Naive B cell (primary cell): ENCODE measurements at regions not wholly inside any gene's neighbourhood (a gene's known extent, or its start where the extent isn't known, plus 50 kb on each side); places are given as distances from the start of the nearest gene placed in this dataset.

ENCODE experiments used
- ATAC-seq, 2 donors: fragments of 150-1000 bp; cut with Tn5 transposase; 2 replicates each; pipeline ENCODE4 v1.10.0; 2021; ENCODE audit warnings: low read depth in 2 of 2, mild to moderate bottlenecking in 2 of 2, moderate library complexity in 2 of 2
- DNase-seq: peaks from one replicate; pipeline ENCODE4 v3.0.0; 2022
- H3K27ac Mint-ChIP-seq, 6 donors: one replicate each; pipeline ENCODE4 v1.8.0; 2020 to 2022; ENCODE audit warnings: mild to moderate bottlenecking in 6 of 6, mixed read lengths in 6 of 6, moderate library complexity in 5 of 6, inconsistent platforms in 2 of 6
- H3K27me3 Mint-ChIP-seq, 3 donors: one replicate each; pipeline ENCODE4 v1.8.0; 2021 to 2022; ENCODE audit warnings: mixed read lengths in 3 of 3, mild to moderate bottlenecking in 1 of 3
- H3K36me3 Mint-ChIP-seq, 2 donors: one replicate each; pipeline ENCODE4 v1.8.0; 2020 to 2022; ENCODE audit warnings: mixed read lengths in 2 of 2, inconsistent platforms in 1 of 2, mild to moderate bottlenecking in 1 of 2
- H3K4me1 Mint-ChIP-seq, 3 donors: one replicate each; pipeline ENCODE4 v1.8.0; 2020 to 2022; ENCODE audit warnings: mixed read lengths in 3 of 3, inconsistent platforms in 1 of 3, mild to moderate bottlenecking in 1 of 3, moderate library complexity in 1 of 3
- H3K4me3 Mint-ChIP-seq, 8 donors: one replicate each; pipeline ENCODE4 v1.8.0; 2020 to 2022; ENCODE audit warnings: mild to moderate bottlenecking in 8 of 8, mixed read lengths in 8 of 8, moderate library complexity in 8 of 8, inconsistent platforms in 2 of 8
- H3K9me3 Mint-ChIP-seq, 7 donors: one replicate each; pipeline ENCODE4 v1.8.0; 2020 to 2022; ENCODE audit warnings: mixed read lengths in 7 of 7, mild to moderate bottlenecking in 5 of 7, inconsistent platforms in 2 of 7, moderate library complexity in 1 of 7

DNA sequence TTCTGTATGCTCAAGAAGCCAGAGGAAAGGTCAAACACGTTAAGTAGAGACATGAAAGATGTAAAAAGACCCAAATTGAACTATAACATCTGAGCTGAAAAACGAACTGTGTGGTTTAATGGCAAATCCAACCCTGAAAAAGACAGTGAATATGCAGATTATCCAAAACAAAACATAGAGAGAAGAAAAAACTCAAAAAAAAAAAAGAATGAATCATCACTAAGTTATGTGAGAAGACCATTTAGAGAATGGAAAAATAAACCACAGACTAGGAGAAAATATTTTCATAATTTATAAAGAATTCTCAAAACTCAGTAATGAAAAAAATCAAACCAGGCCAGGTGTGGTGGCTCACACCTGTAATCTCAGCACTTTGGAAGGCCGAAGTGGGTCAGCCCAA is 253.3 kb downstream of the PLPP3 start:
- Mint-ChIP-seq H3K27me3 (no peaks in the 10 kb centered on the region), H3K4me3 (no peak overlapping the region), H3K9me3 (no peaks in the 10 kb centered on the region), H3K27ac (no peak overlapping the region), H3K36me3 (no peaks in the 10 kb centered on the region), H3K4me1 (no peaks in the 10 kb centered on the region)
- ATAC-seq, result no peak
- DNase-seq, result no peak

DNA sequence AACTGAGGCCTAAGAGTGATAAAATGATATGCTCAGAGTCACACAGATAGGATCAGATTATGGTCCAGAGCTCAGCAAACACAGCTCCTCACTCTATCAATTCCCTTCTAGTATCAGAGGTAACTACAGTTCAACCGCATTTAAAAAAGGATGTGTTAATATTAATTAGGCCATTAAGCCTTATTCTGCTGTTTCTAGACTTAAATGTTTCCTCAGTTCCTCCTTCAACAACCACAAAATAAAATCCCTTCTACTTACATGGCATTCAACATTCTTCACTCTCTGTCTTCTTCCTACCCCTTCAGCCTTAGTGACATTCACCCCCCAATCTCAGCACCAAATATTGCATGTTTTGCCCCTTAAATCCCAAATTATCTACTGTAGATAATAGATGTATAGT is 254.9 kb downstream of the PLPP3 start:
- H3K4me3 Mint-ChIP-seq, result no peak overlapping the region
- H3K36me3 Mint-ChIP-seq, result no peaks in the 10 kb centered on the region
- peaks cover 0 to 4% (median 0%) of the 10 kb centered on the region in 3 donors for H3K27me3 Mint-ChIP-seq
- peak overlapping the region in 1 of 6 donors; percentile 1 for H3K27ac Mint-ChIP-seq
- DNase-seq (no peak), ATAC-seq (no peak)
- H3K4me1 Mint-ChIP-seq, result no peaks in the 10 kb centered on the region
- H3K9me3 Mint-ChIP-seq, result no peaks in the 10 kb centered on the region

DNA sequence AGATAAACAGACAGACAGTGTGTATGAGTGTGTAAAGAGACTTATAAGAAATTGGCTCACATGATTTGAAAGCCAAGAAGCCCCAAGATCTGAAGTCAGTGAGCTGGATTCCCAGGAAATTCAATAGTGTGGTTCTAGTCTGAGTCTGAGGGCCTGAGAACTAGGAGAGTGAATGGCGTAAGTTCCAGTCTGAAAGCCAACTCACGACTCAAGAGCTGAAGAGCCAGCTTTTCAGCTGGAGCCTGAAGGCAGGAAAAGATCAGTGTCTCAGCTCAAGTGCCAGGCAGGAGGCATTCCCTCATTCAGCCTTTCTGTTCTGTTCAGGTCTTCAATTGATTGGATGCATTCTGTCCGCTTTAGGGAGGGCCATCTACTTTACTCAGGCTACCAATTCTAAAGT is 257.2 kb downstream of the PLPP3 start:
- H3K4me1 Mint-ChIP-seq, result no peaks in the 10 kb centered on the region

DNA sequence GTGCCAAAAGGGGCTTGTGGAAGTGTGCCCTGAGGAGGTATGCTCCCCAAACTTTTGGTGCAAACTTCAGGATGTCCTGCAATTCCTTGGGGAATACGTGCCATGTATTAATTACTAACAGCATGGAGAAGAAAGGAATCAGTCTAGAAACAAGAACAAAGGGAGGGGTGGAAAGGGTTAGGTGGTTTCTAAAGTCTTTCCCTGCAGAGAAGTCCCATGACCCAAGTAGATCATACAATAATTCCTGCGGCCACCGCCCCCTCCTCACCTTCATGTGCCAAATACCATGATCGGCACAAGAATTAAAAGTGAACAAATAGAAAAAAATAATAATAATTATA is 258.2 kb downstream of the PLPP3 start:
- H3K9me3 Mint-ChIP-seq, result no peaks in the 10 kb centered on the region
- H3K36me3 Mint-ChIP-seq, result no peaks in the 10 kb centered on the region
- no peak overlapping the region for H3K4me3 Mint-ChIP-seq
- H3K27me3 Mint-ChIP-seq, result peaks cover 0 to 9% (median 0%) of the 10 kb centered on the region in 3 donors
- no peaks in the 10 kb centered on the region for H3K4me1 Mint-ChIP-seq
- ATAC-seq (no peak), DNase-seq (no peak)
- H3K27ac Mint-ChIP-seq, result no peak overlapping the region

More for the DNA sequence above, 257.2 kb downstream of the PLPP3 start:
- no peak for DNase-seq
- ATAC-seq, result no peak
- H3K36me3 Mint-ChIP-seq, result no peaks in the 10 kb centered on the region
- no peak overlapping the region for H3K4me3 Mint-ChIP-seq
- H3K9me3 Mint-ChIP-seq, result no peaks in the 10 kb centered on the region
- H3K27ac Mint-ChIP-seq, result no peak overlapping the region
- peaks cover 0 to 9% (median 0%) of the 10 kb centered on the region in 3 donors for H3K27me3 Mint-ChIP-seq

DNA sequence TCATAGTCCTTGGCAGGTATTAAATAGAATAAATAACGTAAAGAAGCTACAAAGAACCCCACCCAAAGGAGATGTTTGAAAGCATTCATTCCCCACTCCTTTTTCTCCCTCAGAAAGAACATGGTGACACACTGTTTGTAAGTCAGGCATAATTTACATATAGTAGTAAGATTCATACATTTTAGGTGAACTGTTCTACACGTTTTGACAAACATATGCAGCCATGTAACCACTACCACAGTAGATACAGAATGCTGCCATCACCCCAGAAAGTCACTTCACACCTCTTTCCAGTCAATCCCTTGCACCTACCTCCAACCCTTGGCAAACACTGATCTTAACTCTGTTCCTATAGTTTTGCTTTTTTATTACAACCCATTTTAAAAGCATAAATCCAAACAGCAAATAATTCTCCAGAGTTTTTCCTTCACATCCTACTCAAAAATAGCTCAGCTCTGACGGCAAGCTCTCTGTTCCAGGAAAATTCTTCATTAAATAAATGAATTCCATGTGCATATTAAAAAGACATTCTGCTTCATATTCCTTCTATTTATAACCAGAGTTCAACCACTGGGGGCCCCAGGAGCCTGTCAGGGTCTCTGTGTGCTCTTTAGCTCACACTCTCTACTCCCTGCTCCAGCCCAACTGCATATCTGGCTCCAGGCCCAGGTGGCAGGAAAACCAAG is 258.8 kb downstream of the PLPP3 start:
- ATAC-seq (no peak), DNase-seq (no peak)
- no peak overlapping the region for H3K4me3 Mint-ChIP-seq
- no peaks in the 10 kb centered on the region for H3K4me1 Mint-ChIP-seq
- no peaks in the 10 kb centered on the region for H3K36me3 Mint-ChIP-seq
- H3K27me3 Mint-ChIP-seq, result peaks cover 0 to 9% (median 4%) of the 10 kb centered on the region in 3 donors
- H3K9me3 Mint-ChIP-seq, result no peaks in the 10 kb centered on the region
- H3K27ac Mint-ChIP-seq, result no peak overlapping the region

DNA sequence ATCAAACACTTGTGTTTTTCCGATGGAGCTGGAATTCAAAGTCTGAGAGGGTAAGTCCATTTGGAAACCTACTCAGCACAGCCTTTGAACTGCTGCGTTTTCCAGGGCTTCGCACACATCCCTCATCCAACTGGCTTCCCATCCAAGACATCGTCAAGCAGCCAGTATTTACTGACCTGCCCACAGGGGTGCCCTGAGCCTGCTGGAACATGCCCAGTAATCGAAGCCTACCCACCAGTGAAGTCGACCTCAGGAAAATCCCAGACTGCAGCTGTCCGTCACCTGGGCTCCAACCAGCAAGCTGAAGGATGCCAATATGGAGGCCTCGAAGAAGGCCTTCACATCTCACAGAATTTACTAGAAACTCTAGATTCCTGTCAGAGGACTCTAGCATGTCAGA is 261.6 kb downstream of the PLPP3 start:
- H3K36me3 Mint-ChIP-seq, result no peaks in the 10 kb centered on the region
- no peak overlapping the region for H3K27ac Mint-ChIP-seq
- peaks cover 3 to 12% (median 9%) of the 10 kb centered on the region in 3 donors for H3K27me3 Mint-ChIP-seq
- H3K9me3 Mint-ChIP-seq, result peaks cover 0 to 23% (median 2%) of the 10 kb centered on the region in 7 donors
- H3K4me1 Mint-ChIP-seq, result no peaks in the 10 kb centered on the region
- H3K4me3 Mint-ChIP-seq, result no peak overlapping the region
- ATAC-seq (no peak), DNase-seq (no peak)

DNA sequence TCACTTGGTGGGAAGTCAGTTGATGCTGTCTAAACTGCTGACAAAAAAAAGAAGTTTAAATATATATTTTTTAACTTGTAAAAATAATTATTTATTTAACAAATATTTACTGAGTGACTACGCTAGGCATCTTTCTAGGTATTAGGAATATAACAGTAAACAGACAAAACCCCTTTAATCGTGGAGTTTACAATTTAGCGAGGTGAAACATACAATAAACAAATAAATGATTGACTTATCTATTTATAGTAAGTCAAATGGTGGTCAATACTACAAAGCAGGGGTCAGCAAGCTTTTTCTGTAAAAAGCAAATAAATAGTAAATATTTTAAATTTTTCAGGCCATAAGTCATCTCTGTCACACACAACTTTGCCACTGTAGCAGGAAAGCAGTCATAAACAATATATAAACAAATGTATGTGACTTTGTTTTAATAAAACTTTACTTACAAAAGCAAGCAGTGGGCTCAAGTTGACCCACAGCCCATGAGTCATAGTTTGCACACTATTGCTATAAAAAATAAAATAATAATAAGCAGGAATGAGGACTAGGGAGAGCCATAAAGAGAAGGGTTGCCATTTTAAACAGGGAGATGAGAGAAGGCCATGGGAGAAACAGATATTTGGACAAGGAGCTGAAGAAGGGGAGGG is 263.9 kb downstream of the PLPP3 start:
- Mint-ChIP-seq H3K4me1 (no peaks in the 10 kb centered on the region), H3K36me3 (peaks cover 0 to 11% of the 10 kb centered on the region in 2 donors), H3K4me3 (no peak overlapping the region), H3K27ac (no peak overlapping the region), H3K9me3 (peaks cover 0 to 24% (median 2%) of the 10 kb centered on the region in 7 donors), H3K27me3 (peaks cover 15 to 27% (median 21%) of the 10 kb centered on the region in 3 donors)
- no peak for ATAC-seq
- DNase-seq, result no peak

DNA sequence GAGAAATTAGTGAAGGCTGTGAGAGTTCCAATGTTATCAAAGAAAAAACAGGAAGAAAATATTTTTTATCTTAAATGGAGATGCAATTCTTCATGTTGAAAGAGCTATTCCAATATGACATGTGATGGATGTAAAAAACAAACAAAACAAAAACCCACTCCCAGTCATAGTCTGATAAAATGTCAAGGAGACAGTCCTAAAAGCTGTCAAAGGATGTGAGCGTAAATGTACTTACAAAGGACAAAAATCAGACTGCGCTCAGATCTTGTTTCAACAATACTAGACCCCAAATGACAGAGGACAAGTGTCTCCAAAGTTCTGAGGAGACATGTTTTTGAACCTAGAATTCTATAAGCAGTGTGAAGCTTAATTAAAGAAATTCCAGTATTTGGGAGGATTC is 265.8 kb downstream of the PLPP3 start:
- no peak overlapping the region for H3K4me3 Mint-ChIP-seq
- peaks cover 0 to 24% (median 2%) of the 10 kb centered on the region in 7 donors for H3K9me3 Mint-ChIP-seq
- H3K4me1 Mint-ChIP-seq, result no peaks in the 10 kb centered on the region
- no peak for ATAC-seq
- H3K27me3 Mint-ChIP-seq, result peaks cover 11 to 27% (median 27%) of the 10 kb centered on the region in 3 donors
- H3K36me3 Mint-ChIP-seq, result peaks cover 0 to 11% of the 10 kb centered on the region in 2 donors
- no peak for DNase-seq
- no peak overlapping the region for H3K27ac Mint-ChIP-seq

DNA sequence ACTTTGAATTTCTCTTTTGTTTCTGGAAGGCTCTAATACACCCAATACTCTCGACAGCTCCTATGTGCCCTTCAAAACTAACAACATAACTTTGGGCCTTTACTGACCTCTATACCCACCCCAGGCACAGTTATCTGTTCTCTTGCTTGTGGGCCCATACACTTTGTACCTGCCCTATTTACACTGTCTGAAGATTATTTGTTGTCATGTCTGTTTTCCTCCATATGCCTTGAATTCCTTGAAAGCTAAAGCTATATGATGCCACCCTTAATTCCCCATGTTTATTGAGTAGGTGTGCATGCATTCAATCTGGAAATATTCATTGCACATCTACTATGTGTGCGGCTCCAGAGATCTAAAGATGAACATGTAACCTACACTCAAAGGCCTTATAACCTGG is 267.6 kb downstream of the PLPP3 start:
- H3K4me3 Mint-ChIP-seq, result no peak overlapping the region
- no peaks in the 10 kb centered on the region for H3K4me1 Mint-ChIP-seq
- DNase-seq (no peak), ATAC-seq (no peak)
- H3K9me3 Mint-ChIP-seq, result peaks cover 0 to 24% (median 4%) of the 10 kb centered on the region in 7 donors
- no peak overlapping the region for H3K27ac Mint-ChIP-seq
- peaks cover 0 to 11% of the 10 kb centered on the region in 2 donors for H3K36me3 Mint-ChIP-seq
- peaks cover 5 to 27% (median 27%) of the 10 kb centered on the region in 3 donors for H3K27me3 Mint-ChIP-seq

DNA sequence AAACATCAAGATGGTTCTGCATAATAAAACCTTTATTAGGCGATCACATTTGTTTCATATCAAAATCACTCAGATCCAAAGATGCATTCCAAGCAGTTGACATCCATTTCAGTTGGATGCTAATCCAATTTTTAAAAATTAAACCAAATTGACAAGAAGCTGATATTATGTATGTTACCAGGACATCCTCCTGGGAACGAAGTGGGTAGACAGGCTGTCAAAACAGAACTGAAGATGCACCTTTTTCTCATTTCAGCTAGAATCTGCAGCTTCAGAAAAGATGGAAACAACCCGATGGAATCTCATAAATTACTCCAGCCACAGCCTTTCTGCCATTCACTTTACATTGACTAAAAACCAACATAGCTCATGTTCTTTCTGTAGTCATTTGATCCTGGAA is 268.4 kb downstream of the PLPP3 start:
- H3K27ac Mint-ChIP-seq, result no peak overlapping the region
- peaks cover 0 to 24% (median 4%) of the 10 kb centered on the region in 7 donors for H3K9me3 Mint-ChIP-seq
- peaks cover 5 to 27% (median 27%) of the 10 kb centered on the region in 3 donors for H3K27me3 Mint-ChIP-seq
- DNase-seq (no peak), ATAC-seq (no peak)
- H3K4me1 Mint-ChIP-seq, result no peaks in the 10 kb centered on the region
- no peak overlapping the region for H3K4me3 Mint-ChIP-seq
- H3K36me3 Mint-ChIP-seq, result peaks cover 0 to 11% of the 10 kb centered on the region in 2 donors

DNA sequence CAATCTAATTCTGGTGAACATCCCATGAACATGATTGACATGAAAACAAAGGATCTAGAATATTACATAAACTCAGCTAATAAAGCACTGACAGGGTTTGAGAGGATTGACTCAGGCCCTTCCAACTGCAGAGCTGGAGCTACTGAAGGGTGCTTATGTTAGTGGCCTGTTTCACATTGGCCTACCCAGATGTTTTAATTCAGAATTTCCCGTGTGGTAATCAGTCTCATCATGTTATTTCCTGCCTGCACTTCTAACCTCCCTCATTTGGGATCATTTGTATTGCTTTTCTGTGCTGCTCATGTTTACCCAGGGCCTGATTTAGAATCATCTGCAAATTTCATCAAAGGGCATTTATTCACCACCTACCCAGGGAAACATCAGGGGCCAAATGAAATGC is 270.3 kb downstream of the PLPP3 start:
- no peaks in the 10 kb centered on the region for H3K4me1 Mint-ChIP-seq
- ATAC-seq (no peak), DNase-seq (no peak)
- peaks cover 5 to 27% (median 22%) of the 10 kb centered on the region in 3 donors for H3K27me3 Mint-ChIP-seq
- peaks cover 0 to 14% (median 4%) of the 10 kb centered on the region in 7 donors for H3K9me3 Mint-ChIP-seq
- peaks cover 0 to 11% of the 10 kb centered on the region in 2 donors for H3K36me3 Mint-ChIP-seq
- H3K4me3 Mint-ChIP-seq, result no peak overlapping the region
- no peak overlapping the region for H3K27ac Mint-ChIP-seq

DNA sequence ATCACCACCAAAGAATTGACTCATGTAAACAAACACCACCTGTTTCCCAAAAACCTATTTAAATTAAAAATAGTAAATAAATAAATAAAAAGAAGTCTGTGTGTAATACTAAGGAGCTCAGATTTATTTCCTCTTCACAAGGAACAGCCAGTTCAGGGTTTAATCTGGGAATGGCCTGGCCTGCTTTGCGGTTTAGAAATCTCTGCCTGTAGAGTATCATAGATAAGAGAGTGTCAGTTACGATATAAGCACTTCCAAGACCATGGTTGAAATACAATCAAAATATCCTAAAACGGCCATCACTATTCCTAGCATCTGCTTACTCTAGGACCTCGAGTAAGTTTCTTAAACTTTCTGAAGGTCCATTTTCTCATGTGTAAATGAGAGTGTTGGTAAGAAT is 274.4 kb downstream of the PLPP3 start:
- no peak overlapping the region for H3K27ac Mint-ChIP-seq
- no peak overlapping the region for H3K4me3 Mint-ChIP-seq
- H3K36me3 Mint-ChIP-seq, result no peaks in the 10 kb centered on the region
- no peak for ATAC-seq
- H3K27me3 Mint-ChIP-seq, result peaks cover 0 to 1% (median 0%) of the 10 kb centered on the region in 3 donors
- H3K9me3 Mint-ChIP-seq, result peaks cover 0 to 4% (median 0%) of the 10 kb centered on the region in 7 donors
- DNase-seq, result no peak
- no peaks in the 10 kb centered on the region for H3K4me1 Mint-ChIP-seq

DNA sequence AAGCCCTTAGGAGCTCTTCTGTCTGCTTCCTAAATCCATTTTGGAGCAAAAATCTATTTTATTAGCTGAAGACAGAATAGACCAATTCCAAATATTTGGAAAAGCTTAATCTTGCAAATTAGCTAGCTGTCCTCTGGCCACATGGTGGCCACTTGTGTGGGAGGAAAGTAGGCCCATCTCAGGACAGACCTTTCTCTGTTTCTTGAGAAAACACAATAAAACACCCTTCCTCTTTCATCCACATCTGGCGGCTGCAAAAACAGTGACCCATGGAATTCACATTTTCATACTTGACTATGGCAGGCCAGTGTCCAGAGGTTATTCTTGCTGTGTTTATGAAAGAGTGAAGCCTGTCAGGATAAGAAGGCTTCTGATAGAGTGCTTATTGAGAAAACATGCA is 275.6 kb downstream of the PLPP3 start:
- Mint-ChIP-seq H3K27me3 (no peaks in the 10 kb centered on the region), H3K27ac (no peak overlapping the region), H3K9me3 (peaks cover 0 to 4% (median 0%) of the 10 kb centered on the region in 7 donors), H3K36me3 (no peaks in the 10 kb centered on the region), H3K4me3 (no peak overlapping the region), H3K4me1 (no peaks in the 10 kb centered on the region)
- no peak for ATAC-seq
- DNase-seq, result no peak

DNA sequence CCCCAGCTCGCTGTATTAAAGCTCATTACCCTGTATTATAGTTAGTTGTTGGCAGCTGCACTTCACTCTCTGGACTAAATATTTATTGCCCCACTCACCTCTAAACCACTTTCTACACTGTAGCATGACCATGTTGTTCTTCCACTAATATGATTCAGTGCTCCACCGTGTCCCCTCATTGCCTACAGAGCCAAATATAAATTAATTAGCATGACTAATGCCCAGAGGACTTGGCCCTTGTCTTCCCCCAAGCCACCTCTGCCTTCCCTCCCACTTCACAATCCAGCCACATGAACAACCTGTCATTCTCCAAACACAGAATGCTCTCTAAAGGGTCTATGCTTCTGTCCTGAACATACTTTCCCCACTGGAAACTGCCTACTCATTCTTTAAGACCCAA is 276.5 kb downstream of the PLPP3 start:
- Mint-ChIP-seq H3K36me3 (no peaks in the 10 kb centered on the region), H3K9me3 (no peaks in the 10 kb centered on the region), H3K27me3 (no peaks in the 10 kb centered on the region), H3K4me3 (no peak overlapping the region), H3K27ac (no peak overlapping the region), H3K4me1 (no peaks in the 10 kb centered on the region)
- DNase-seq (no peak), ATAC-seq (no peak)
